ENCODE measurements at regions not wholly inside any gene's neighbourhood (a gene's known extent, or its start where the extent isn't known, plus 50 kb on each side); places are given as distances from the start of the nearest gene placed in this dataset.
"Not testable (repeated sequence)": the region's sequence is repeated elsewhere in the genome, so short reads cannot be mapped to it uniquely, and the experiment has no call there.

GRCh38 chr13:48583859-48584311 is 51.0 kb upstream of the RCBTB2 start:
- TF ChIP-seq POU2F2 (IDR thresholded peaks at IDR 0.05; ENCODE audit: low read depth, low read length) (no peak), POLR2A (IDR thresholded peaks at IDR 0.05; ENCODE audit: low read depth, low read length) (no peak), SPI1 (IDR thresholded peaks at IDR 0.05; ENCODE audit: low read depth, low read length) (no peak), TAF1 (IDR thresholded peaks at IDR 0.05; ENCODE audit: low read depth, low read length) (no peak), PAX5 (IDR thresholded peaks at IDR 0.05; ENCODE audit: insufficient read depth, low read length, severe bottlenecking) (no peak), POLR2AphosphoS5 (IDR thresholded peaks at IDR 0.05; ENCODE audit: low read depth, low read length) (no peak)
- no peak for DNase-seq (ENCODE audit: insufficient read length, low spot score)
- no peak for FAIRE-seq

- no peak for FAIRE-seq
- TF ChIP-seq PAX5 (IDR thresholded peaks at IDR 0.05; ENCODE audit: insufficient read depth, low read length, severe bottlenecking) (no peak), POLR2AphosphoS5 (IDR thresholded peaks at IDR 0.05; ENCODE audit: low read depth, low read length) (no peak), SPI1 (IDR thresholded peaks at IDR 0.05; ENCODE audit: low read depth, low read length) (no peak), TAF1 (IDR thresholded peaks at IDR 0.05; ENCODE audit: low read depth, low read length) (no peak), POLR2A (IDR thresholded peaks at IDR 0.05; ENCODE audit: low read depth, low read length) (no peak)
- DNase-seq (ENCODE audit: insufficient read length, low spot score): no peak
Observed at GRCh38 chr13:48585456-48585840, 52.6 kb upstream of the RCBTB2 start.

- peak; percentile 88 for FAIRE-seq
- no peak for DNase-seq (ENCODE audit: insufficient read length, low spot score)
- TF ChIP-seq POLR2A (IDR thresholded peaks at IDR 0.05; ENCODE audit: low read depth, low read length): no peak
- TF ChIP-seq SPI1 (IDR thresholded peaks at IDR 0.05; ENCODE audit: low read depth, low read length): peak; percentile 71
- no peak for TF ChIP-seq POU2F2 (IDR thresholded peaks at IDR 0.05; ENCODE audit: low read depth, low read length)
- no peak for TF ChIP-seq PAX5 (IDR thresholded peaks at IDR 0.05; ENCODE audit: insufficient read depth, low read length, severe bottlenecking)
- no peak for TF ChIP-seq POLR2AphosphoS5 (IDR thresholded peaks at IDR 0.05; ENCODE audit: low read depth, low read length)
Observed at GRCh38 chr13:48586591-48587103, 53.8 kb upstream of the RCBTB2 start.

- FAIRE-seq: no peak
- no peak for DNase-seq (ENCODE audit: insufficient read length, low spot score)
- TF ChIP-seq PAX5 (IDR thresholded peaks at IDR 0.05; ENCODE audit: insufficient read depth, low read length, severe bottlenecking): no peak
- no peak for TF ChIP-seq POU2F2 (IDR thresholded peaks at IDR 0.05; ENCODE audit: low read depth, low read length)
- TF ChIP-seq SPI1 (IDR thresholded peaks at IDR 0.05; ENCODE audit: low read depth, low read length): no peak
- TF ChIP-seq TAF1 (IDR thresholded peaks at IDR 0.05; ENCODE audit: low read depth, low read length): no peak
- no peak for TF ChIP-seq POLR2A (IDR thresholded peaks at IDR 0.05; ENCODE audit: low read depth, low read length)
- TF ChIP-seq POLR2AphosphoS5 (IDR thresholded peaks at IDR 0.05; ENCODE audit: low read depth, low read length): no peak
Observed at GRCh38 chr13:48588120-48588519, 55.2 kb upstream of the RCBTB2 start.

GRCh38 chr13:48590141-48590901 is 57.4 kb upstream of the RCBTB2 start:
- TF ChIP-seq POLR2AphosphoS5 (IDR thresholded peaks at IDR 0.05; ENCODE audit: low read depth, low read length) (no peak), SPI1 (IDR thresholded peaks at IDR 0.05; ENCODE audit: low read depth, low read length) (no peak)
- peak; percentile 48 for FAIRE-seq
- DNase-seq (ENCODE audit: insufficient read length, low spot score): no peak

- not testable (repeated sequence) for DNase-seq (ENCODE audit: insufficient read length, low spot score); FAIRE-seq
Observed at GRCh38 chr13:48591124-48591872, 58.4 kb upstream of the RCBTB2 start.

GRCh38 chr13:48591889-48592687 is 59.2 kb upstream of the RCBTB2 start:
- no peak for FAIRE-seq
- TF ChIP-seq PAX5 (IDR thresholded peaks at IDR 0.05; ENCODE audit: insufficient read depth, low read length, severe bottlenecking) (no peak), POLR2AphosphoS5 (IDR thresholded peaks at IDR 0.05; ENCODE audit: low read depth, low read length) (no peak), TAF1 (IDR thresholded peaks at IDR 0.05; ENCODE audit: low read depth, low read length) (no peak), SPI1 (IDR thresholded peaks at IDR 0.05; ENCODE audit: low read depth, low read length) (no peak), POLR2A (IDR thresholded peaks at IDR 0.05; ENCODE audit: low read depth, low read length) (no peak), POU2F2 (IDR thresholded peaks at IDR 0.05; ENCODE audit: low read depth, low read length) (no peak)
- DNase-seq (ENCODE audit: insufficient read length, low spot score): no peak

GRCh38 chr13:48592688-48593049 is 59.8 kb upstream of the RCBTB2 start:
- no peak for DNase-seq (ENCODE audit: insufficient read length, low spot score)
- no peak for TF ChIP-seq POLR2A (IDR thresholded peaks at IDR 0.05; ENCODE audit: low read depth, low read length)
- no peak for TF ChIP-seq TAF1 (IDR thresholded peaks at IDR 0.05; ENCODE audit: low read depth, low read length)
- no peak for TF ChIP-seq POLR2AphosphoS5 (IDR thresholded peaks at IDR 0.05; ENCODE audit: low read depth, low read length)
- no peak for TF ChIP-seq POU2F2 (IDR thresholded peaks at IDR 0.05; ENCODE audit: low read depth, low read length)
- no peak for TF ChIP-seq SPI1 (IDR thresholded peaks at IDR 0.05; ENCODE audit: low read depth, low read length)
- TF ChIP-seq PAX5 (IDR thresholded peaks at IDR 0.05; ENCODE audit: insufficient read depth, low read length, severe bottlenecking): no peak
- no peak for FAIRE-seq

- DNase-seq (ENCODE audit: insufficient read length, low spot score) (no peak), FAIRE-seq (no peak)
- no peak for TF ChIP-seq SPI1 (IDR thresholded peaks at IDR 0.05; ENCODE audit: low read depth, low read length)
- no peak for TF ChIP-seq PAX5 (IDR thresholded peaks at IDR 0.05; ENCODE audit: insufficient read depth, low read length, severe bottlenecking)
Observed at GRCh38 chr13:48593536-48593935, 60.2 kb upstream of the CYSLTR2 start.

Data from GM12891 (cell line).